NB4 (cell line): ENCODE measurements at regions not wholly inside any gene's neighbourhood (a gene's known extent, or its start where the extent isn't known, plus 50 kb on each side); places are given as distances from the start of the nearest gene placed in this dataset.
"Not testable (repeated sequence)": the region's sequence is repeated elsewhere in the genome, so short reads cannot be mapped to it uniquely, and the experiment has no call there.

ENCODE experiments used
- CTCF ChIP-seq: IDR thresholded peaks from one replicate; pipeline ENCODE4 v1.5.1; 2012; ENCODE audit warnings: low read depth, low read length
- MYC ChIP-seq: IDR thresholded peaks from 2 replicates; pipeline ENCODE4 v1.6.1; 2011; ENCODE audit warnings: low read depth, low read length
- POLR2A ChIP-seq: IDR thresholded peaks from 2 replicates; pipeline ENCODE4 v1.6.1; 2011; ENCODE audit warnings: mild to moderate bottlenecking; ENCODE audit not compliant: insufficient read length; ENCODE audit errors: extremely low read depth

GRCh38 chr17:62268361-62268760, 112.0 kb upstream of the EFCAB3 start:
- TF ChIP-seq MYC, CTCF, POLR2A: not testable (repeated sequence)
